ENCODE measurements at regions not wholly inside any gene's neighbourhood (a gene's known extent, or its start where the extent isn't known, plus 50 kb on each side); places are given as distances from the start of the nearest gene placed in this dataset.

GRCh38 chrX:98409867-98410266 is 1526.2 kb downstream of the RPA4 start:
- WGBS, 2 experiments (ENCODE audit: extremely low coverage in 1 of 2, insufficient coverage in 1 of 2, insufficient read length in 1 of 2, insufficient replicate concordance in 2 of 2, low coverage in 1 of 2, low lambda C conversion rate in 2 of 2, missing lambda C conversion rate in 1 of 2), result 91% methylated on average over 2 of the region's 2 CpGs; no CpG with 5 or more reads in 1 of the 2 experiments
- Histone ChIP-seq H3K4ac (replicated peaks; ENCODE audit: insufficient read length, low read depth, low read length) (no peak overlapping the region), H3K23me2 (ENCODE audit: low read depth, low read length) (no peaks in the 10 kb centered on the region), H2BK5ac (ENCODE audit: low read depth, low read length) (no peak overlapping the region), H3K36me3 (ENCODE audit: control insufficient read depth in 2 of 4, insufficient read depth in 4 of 4, low read length in 3 of 4) (no peaks in the 10 kb centered on the region), H2AFZ (ENCODE audit: low read length) (no peak overlapping the region), H4K8ac (ENCODE audit: extremely low read depth, insufficient read depth, low read length) (no peak overlapping the region), H4K20me1 (replicated peaks in 1 of 2; ENCODE audit: control insufficient read depth in 1 of 2, insufficient read depth in 2 of 2, low read length in 2 of 2) (no peaks in the 10 kb centered on the region), H3K4me1 (replicated peaks in 1 of 4; ENCODE audit: control insufficient read depth in 3 of 4, insufficient read depth in 4 of 4, low read length in 3 of 4) (no peaks in the 10 kb centered on the region), H3K18ac (ENCODE audit: extremely low read depth, low read length) (no peak overlapping the region), H3K14ac (ENCODE audit: insufficient read length) (no peak overlapping the region), H3K79me2 (ENCODE audit: control insufficient read depth in 1 of 2, insufficient read depth in 2 of 2, low read length in 2 of 2) (no peaks in the 10 kb centered on the region), H3K23ac (ENCODE audit: insufficient read length) (no peak overlapping the region), H2BK120ac (replicated peaks; ENCODE audit: low read depth, low read length) (no peak overlapping the region), H3K9me3 (ENCODE audit: insufficient read depth in 2 of 2, low read depth in 1 of 2, low read length in 1 of 2) (peaks cover 3 to 6% of the 10 kb centered on the region in 2 experiments; a peak in 2 of 4 replicates), H2BK15ac (ENCODE audit: low read length) (no peak overlapping the region), H4K5ac (ENCODE audit: insufficient read length, low read depth, low read length) (no peak overlapping the region), H3K79me1 (ENCODE audit: low read depth, low read length) (no peaks in the 10 kb centered on the region), H3K4me3 (ENCODE audit: extremely low read depth in 1 of 4, insufficient read depth in 2 of 4, low read depth in 3 of 4, low read length in 4 of 4) (no peak overlapping the region), H3K56ac (replicated peaks; ENCODE audit: insufficient read length, low read depth, low read length) (no peak overlapping the region), H3K27me3 (replicated peaks in 1 of 4; ENCODE audit: control insufficient read depth in 3 of 4, extremely low read depth in 1 of 4, insufficient read depth in 3 of 4, low read length in 3 of 4) (no peaks in the 10 kb centered on the region), H2BK20ac (ENCODE audit: low read length) (no peak overlapping the region), H2BK12ac (ENCODE audit: low read depth, low read length) (no peak overlapping the region), H3K27ac (ENCODE audit: low read depth, low read length) (no peak overlapping the region), H3K9ac (replicated peaks in 1 of 4; ENCODE audit: extremely low read depth in 1 of 4, low read depth in 3 of 4, low read length in 3 of 4) (no peak overlapping the region), H2AK5ac (ENCODE audit: low read depth, low read length) (no peak overlapping the region), H3K4me2 (ENCODE audit: insufficient read depth in 1 of 2, low read depth in 2 of 2, low read length in 2 of 2) (no peak overlapping the region), H4K91ac (replicated peaks; ENCODE audit: insufficient read length, low read length) (no peak overlapping the region)
- FAIRE-seq (no peak), DNase-seq (ENCODE audit: low read depth in 1 of 2, low spot score in 2 of 2) (no peak)
- ChIA-PET CTCF (ENCODE audit: partially characterized antibody) (interaction anchor here (0.8 kb wide), 1 partner anchor 9 kb away, joined by 3 read pairs; no protein-coding TSS in a partner anchor), POLR2A (ENCODE audit: partially characterized antibody) (no interaction called here)
- TF ChIP-seq E2F6 (IDR thresholded peaks at IDR 0.05) (no peak), JUN (IDR thresholded peaks at IDR 0.05; ENCODE audit: low read depth, low read length) (no peak), HDAC2 (IDR thresholded peaks at IDR 0.05; ENCODE audit: borderline replicate concordance in 1 of 2, low read depth in 2 of 2, low read length in 2 of 2) (no peak), SIRT6 (IDR thresholded peaks at IDR 0.05; ENCODE audit: low read length) (no peak), ZNF274 (IDR thresholded peaks at IDR 0.05; ENCODE audit: borderline replicate concordance, extremely low read depth, low read length) (no peak), BACH1 (IDR thresholded peaks at IDR 0.05; ENCODE audit: low read length) (no peak), ASH2L (IDR thresholded peaks at IDR 0.05; ENCODE audit: low read length) (no peak), MAFK (IDR thresholded peaks at IDR 0.05; ENCODE audit: low read depth, low read length) (no peak), EP300 (IDR thresholded peaks at IDR 0.05; ENCODE audit: borderline replicate concordance in 1 of 2, low read depth in 2 of 2, low read length in 2 of 2) (no peak), MAX (IDR thresholded peaks at IDR 0.05) (no peak), SIX5 (IDR thresholded peaks at IDR 0.05; ENCODE audit: low read depth, low read length) (no peak), EGR1 (IDR thresholded peaks at IDR 0.05; ENCODE audit: borderline replicate concordance, low read depth, low read length) (no peak), TAF7 (optimal IDR thresholded peaks at IDR 0.05; ENCODE audit: borderline replicate concordance, low read depth, low read length) (no peak), CREB1 (IDR thresholded peaks at IDR 0.05) (no peak), GTF2F1 (IDR thresholded peaks at IDR 0.05; ENCODE audit: borderline replicate concordance, low read depth, low read length) (no peak)
